ENCODE measurements at regions not wholly inside any gene's neighbourhood (a gene's known extent, or its start where the extent isn't known, plus 50 kb on each side); places are given as distances from the start of the nearest gene placed in this dataset.

GRCh38 chr13:82815791-82816190 lies 1066.5 kb downstream of the SLITRK1 start:
- TF ChIP-seq CTCF (IDR thresholded peaks at IDR 0.05), result no peak
- no peak for TF ChIP-seq POLR2AphosphoS2 (conservative IDR thresholded peaks at IDR 0.05; ENCODE audit: low read length)
- TF ChIP-seq, protein P1, sequence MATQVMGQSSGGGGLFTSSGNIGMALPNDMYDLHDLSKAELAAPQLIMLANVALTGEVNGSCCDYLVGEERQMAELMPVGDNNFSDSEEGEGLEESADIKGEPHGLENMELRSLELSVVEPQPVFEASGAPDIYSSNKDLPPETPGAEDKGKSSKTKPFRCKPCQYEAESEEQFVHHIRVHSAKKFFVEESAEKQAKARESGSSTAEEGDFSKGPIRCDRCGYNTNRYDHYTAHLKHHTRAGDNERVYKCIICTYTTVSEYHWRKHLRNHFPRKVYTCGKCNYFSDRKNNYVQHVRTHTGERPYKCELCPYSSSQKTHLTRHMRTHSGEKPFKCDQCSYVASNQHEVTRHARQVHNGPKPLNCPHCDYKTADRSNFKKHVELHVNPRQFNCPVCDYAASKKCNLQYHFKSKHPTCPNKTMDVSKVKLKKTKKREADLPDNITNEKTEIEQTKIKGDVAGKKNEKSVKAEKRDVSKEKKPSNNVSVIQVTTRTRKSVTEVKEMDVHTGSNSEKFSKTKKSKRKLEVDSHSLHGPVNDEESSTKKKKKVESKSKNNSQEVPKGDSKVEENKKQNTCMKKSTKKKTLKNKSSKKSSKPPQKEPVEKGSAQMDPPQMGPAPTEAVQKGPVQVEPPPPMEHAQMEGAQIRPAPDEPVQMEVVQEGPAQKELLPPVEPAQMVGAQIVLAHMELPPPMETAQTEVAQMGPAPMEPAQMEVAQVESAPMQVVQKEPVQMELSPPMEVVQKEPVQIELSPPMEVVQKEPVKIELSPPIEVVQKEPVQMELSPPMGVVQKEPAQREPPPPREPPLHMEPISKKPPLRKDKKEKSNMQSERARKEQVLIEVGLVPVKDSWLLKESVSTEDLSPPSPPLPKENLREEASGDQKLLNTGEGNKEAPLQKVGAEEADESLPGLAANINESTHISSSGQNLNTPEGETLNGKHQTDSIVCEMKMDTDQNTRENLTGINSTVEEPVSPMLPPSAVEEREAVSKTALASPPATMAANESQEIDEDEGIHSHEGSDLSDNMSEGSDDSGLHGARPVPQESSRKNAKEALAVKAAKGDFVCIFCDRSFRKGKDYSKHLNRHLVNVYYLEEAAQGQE (IDR thresholded peaks at IDR 0.05), result no peak

Measured in A549 (cell line).